Endothelial cell of umbilical vein (primary cell): ENCODE measurements at regions not wholly inside any gene's neighbourhood (a gene's known extent, or its start where the extent isn't known, plus 50 kb on each side); places are given as distances from the start of the nearest gene placed in this dataset.

Source experiments
- BruUV-seq: library from RNA; stranded (reverse); fragments of 400-500 nt; replicated peaks from 2 replicates; lab custom pipeline; 2021; lab: Mats Ljungman, UMichigan
- CTCF ChIA-PET: fragments of 300-600, 350-600 bp; sonication (Branson Sonifier 250); formaldehyde crosslinking; loops from one replicate; lab custom pipeline; 2021; ENCODE audit warnings: antibody characterized with exemption, inconsistent platforms; lab: Charles Lee
- POLR2A ChIA-PET: fragments of 300-600, 350-600 bp; sonication (Branson Sonifier 250); formaldehyde crosslinking; loops from one replicate; lab custom pipeline; 2021; ENCODE audit warnings: antibody characterized with exemption, inconsistent platforms; lab: Charles Lee
- DNase-seq: peaks from one replicate; pipeline ENCODE4 v3.0.0-alpha.2; 2011; ENCODE audit warnings: low read depth, low spot score
- FAIRE-seq: peaks from 2 replicates; lab custom pipeline; 2011; peaks lifted over from hg19 to GRCh38; lab: Jason Lieb, UNC
- H2AFZ ChIP-seq: 2 replicates; pipeline ENCODE4 v1.6.0; 2012; ENCODE audit warnings: low read depth, low read length, control low read depth, inconsistent platforms
- H3K27ac ChIP-seq: 2 replicates; pipeline ENCODE4 v1.5.1; 2011; ENCODE audit warnings: low read depth, mild to moderate bottlenecking, control low read depth, low read length, moderate library complexity; ENCODE audit not compliant: insufficient read depth
- H3K27me3 ChIP-seq, 2 experiments: 2 replicates each; pipeline versions ENCODE4 v1.6.0 to v1.6.1; 2011; ENCODE audit warnings: low read length in 2 of 2, mixed read lengths in 1 of 2; ENCODE audit not compliant: control insufficient read depth in 2 of 2, insufficient read depth in 2 of 2
- H3K36me3 ChIP-seq, 2 experiments: 2 replicates in 1 of 2; 3 replicates in 1 of 2; pipeline ENCODE4 v1.5.1; 2011; ENCODE audit warnings: low read length in 2 of 2, mild to moderate bottlenecking in 1 of 2, moderate library complexity in 1 of 2; ENCODE audit not compliant: control insufficient read depth in 2 of 2, insufficient read depth in 2 of 2; ENCODE audit errors: extremely low read depth in 1 of 2
- H3K4me1 ChIP-seq: 3 replicates; pipeline ENCODE4 v1.5.1; 2011; ENCODE audit warnings: mild to moderate bottlenecking, low read length; ENCODE audit not compliant: control insufficient read depth, insufficient read depth; ENCODE audit errors: extremely low read depth
- H3K4me2 ChIP-seq: 2 replicates; pipeline ENCODE4 v1.6.1; 2011; ENCODE audit warnings: low read length, control low read depth, mixed read lengths; ENCODE audit not compliant: insufficient read depth
- H3K4me3 ChIP-seq, 3 experiments: fragments of 200-600 bp in 1 of 3; sonication (generic), shearing (Covaris generic) in 1 of 3; replicated peaks in 1 of 3; 2 replicates each; pipeline ENCODE4 v1.5.1; 2011 to 2016; ENCODE audit warnings: control low read depth in 3 of 3, low read length in 3 of 3, mild to moderate bottlenecking in 2 of 3, inconsistent platforms in 1 of 3, low read depth in 1 of 3, moderate library complexity in 1 of 3; ENCODE audit not compliant: insufficient read depth in 1 of 3
- H3K79me2 ChIP-seq: 2 replicates; pipeline ENCODE4 v1.6.0; 2012; ENCODE audit warnings: low read length, inconsistent platforms; ENCODE audit not compliant: control insufficient read depth, insufficient read depth
- H3K9ac ChIP-seq: replicated peaks from 2 replicates; pipeline ENCODE3; 2011; ENCODE audit warnings: low read length, control low read depth; ENCODE audit not compliant: insufficient read depth; ENCODE audit errors: extremely low read depth
- H3K9me1 ChIP-seq: replicated peaks from 3 replicates; pipeline ENCODE4 v1.6.0; 2011; ENCODE audit warnings: mild to moderate bottlenecking, low read length; ENCODE audit not compliant: control insufficient read depth, insufficient read depth; ENCODE audit errors: extremely low read depth
- H3K9me3 ChIP-seq: replicated peaks from 2 replicates; pipeline ENCODE4 v1.5.1; 2012; ENCODE audit warnings: low read length, inconsistent platforms; ENCODE audit not compliant: control insufficient read depth, insufficient read depth
- H4K20me1 ChIP-seq: replicated peaks from 2 replicates; pipeline ENCODE3; 2011; ENCODE audit warnings: mild to moderate bottlenecking, low read length; ENCODE audit not compliant: control insufficient read depth, insufficient read depth; ENCODE audit errors: extremely low read depth
- EZH2 ChIP-seq: IDR thresholded peaks from 2 replicates; pipeline ENCODE4 v1.6.1; 2012; ENCODE audit warnings: borderline replicate concordance, low read depth, mild to moderate bottlenecking, moderate library complexity, low read length, inconsistent platforms; ENCODE audit not compliant: severe bottlenecking
- FOS ChIP-seq: IDR thresholded peaks from 2 replicates; pipeline ENCODE4 v1.6.1; 2011; ENCODE audit warnings: mild to moderate bottlenecking, low read length, moderate library complexity, borderline replicate concordance; ENCODE audit not compliant: insufficient read depth
- GATA2 ChIP-seq: IDR thresholded peaks from 2 replicates; pipeline ENCODE4 v1.7.0; 2011; ENCODE audit warnings: low read depth, mild to moderate bottlenecking, moderate library complexity, mixed read lengths, low read length; ENCODE audit not compliant: insufficient read length, insufficient read depth
- JUN ChIP-seq: IDR thresholded peaks from 2 replicates; pipeline ENCODE4 v1.6.1; 2011; ENCODE audit warnings: borderline replicate concordance, low read depth; ENCODE audit not compliant: insufficient read length, insufficient read depth
- MYC ChIP-seq: IDR thresholded peaks from one replicate; pipeline ENCODE4 v1.6.1; 2011; ENCODE audit warnings: mild to moderate bottlenecking, low read depth, low read length
- POLR2A ChIP-seq: IDR thresholded peaks from 2 replicates; pipeline ENCODE4 v1.6.1; 2012; ENCODE audit warnings: low read depth, mild to moderate bottlenecking, control low read depth, low read length
- POLR2AphosphoS5 ChIP-seq: IDR thresholded peaks from 2 replicates; pipeline ENCODE4 v1.6.1; 2012; ENCODE audit warnings: low read depth, mild to moderate bottlenecking, control low read depth, low read length, moderate library complexity; ENCODE audit not compliant: insufficient read depth
- dilution Hi-C: fragments of 300-500 bp; cut with MboI; formaldehyde crosslinking; loops from one replicate; pipeline ENCODE4 v1.15.0; 2019; ENCODE audit warnings: low sequenced_read_pairs; ENCODE audit not compliant: extremely low pct_ligation_motif_present
- intact Hi-C: fragments of 100-400 bp; cut with micrococcal nuclease; formaldehyde crosslinking; loops from one replicate; pipeline ENCODE4 v1.10.0; 2022
- TF ChIP-seq, protein P1 (sequence below): IDR thresholded peaks from 2 replicates; pipeline ENCODE4 v1.6.1; 2011; ENCODE audit not compliant: insufficient read depth, insufficient read length
- TF ChIP-seq, protein P2 (sequence below), 2 donors: IDR thresholded peaks; 1 replicate in 1 of 2; 2 replicates in 1 of 2; pipeline ENCODE4 v1.5.1; 2011; ENCODE audit warnings: low read length in 2 of 2, mild to moderate bottlenecking in 2 of 2, moderate library complexity in 2 of 2, control low read depth in 1 of 2, inconsistent platforms in 1 of 2, low read depth in 1 of 2; ENCODE audit not compliant: insufficient read depth in 1 of 2; ENCODE audit errors: extremely low read depth in 1 of 2

DNA sequence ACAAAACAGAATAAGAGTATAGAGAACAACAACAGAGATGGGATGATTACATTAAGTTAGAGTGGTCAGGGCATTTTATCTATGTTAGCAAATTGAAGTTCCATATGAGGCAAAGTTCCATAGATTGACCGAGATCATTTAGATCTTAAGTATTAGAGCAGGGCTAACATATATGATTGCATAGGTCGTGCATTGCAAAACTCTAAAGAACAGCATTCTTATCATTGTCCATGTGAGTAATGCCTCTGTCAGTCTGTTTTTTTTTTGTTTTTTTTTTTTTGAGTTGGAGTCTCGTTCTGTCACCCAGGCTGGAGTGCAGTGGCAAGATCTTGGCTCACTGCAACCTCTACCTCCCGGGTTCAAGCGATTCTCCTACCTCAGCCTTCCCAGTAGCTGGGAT, 341.7 kb upstream of the KCNH8 start:
- no peak overlapping the region for H3K4me2 ChIP-seq
- no peaks in the 10 kb centered on the region for H4K20me1 ChIP-seq
- H3K9ac ChIP-seq: no peak overlapping the region
- no peaks in the 10 kb centered on the region for H3K36me3 ChIP-seq
- POLR2A ChIA-PET: no interaction called here
- no peak overlapping the region for H2AFZ ChIP-seq
- H3K27ac ChIP-seq: no peak overlapping the region
- no peak overlapping the region for H3K4me3 ChIP-seq
- no peaks in the 10 kb centered on the region for H3K79me2 ChIP-seq
- BruUV-seq: no TSS peak
- no peaks in the 10 kb centered on the region for H3K9me1 ChIP-seq
- H3K9me3 ChIP-seq: peaks cover 2% of the 10 kb centered on the region
- CTCF ChIA-PET: no interaction called here
- no peak for DNase-seq
- H3K4me1 ChIP-seq: no peaks in the 10 kb centered on the region
- TF ChIP-seq POLR2AphosphoS5 (no peak), POLR2A (no peak), MYC (no peak), EZH2 (no peak), FOS (no peak)
- TF ChIP-seq, protein P1, sequence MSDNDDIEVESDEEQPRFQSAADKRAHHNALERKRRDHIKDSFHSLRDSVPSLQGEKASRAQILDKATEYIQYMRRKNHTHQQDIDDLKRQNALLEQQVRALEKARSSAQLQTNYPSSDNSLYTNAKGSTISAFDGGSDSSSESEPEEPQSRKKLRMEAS: no peak
- TF ChIP-seq, protein P2, sequence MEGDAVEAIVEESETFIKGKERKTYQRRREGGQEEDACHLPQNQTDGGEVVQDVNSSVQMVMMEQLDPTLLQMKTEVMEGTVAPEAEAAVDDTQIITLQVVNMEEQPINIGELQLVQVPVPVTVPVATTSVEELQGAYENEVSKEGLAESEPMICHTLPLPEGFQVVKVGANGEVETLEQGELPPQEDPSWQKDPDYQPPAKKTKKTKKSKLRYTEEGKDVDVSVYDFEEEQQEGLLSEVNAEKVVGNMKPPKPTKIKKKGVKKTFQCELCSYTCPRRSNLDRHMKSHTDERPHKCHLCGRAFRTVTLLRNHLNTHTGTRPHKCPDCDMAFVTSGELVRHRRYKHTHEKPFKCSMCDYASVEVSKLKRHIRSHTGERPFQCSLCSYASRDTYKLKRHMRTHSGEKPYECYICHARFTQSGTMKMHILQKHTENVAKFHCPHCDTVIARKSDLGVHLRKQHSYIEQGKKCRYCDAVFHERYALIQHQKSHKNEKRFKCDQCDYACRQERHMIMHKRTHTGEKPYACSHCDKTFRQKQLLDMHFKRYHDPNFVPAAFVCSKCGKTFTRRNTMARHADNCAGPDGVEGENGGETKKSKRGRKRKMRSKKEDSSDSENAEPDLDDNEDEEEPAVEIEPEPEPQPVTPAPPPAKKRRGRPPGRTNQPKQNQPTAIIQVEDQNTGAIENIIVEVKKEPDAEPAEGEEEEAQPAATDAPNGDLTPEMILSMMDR (IDR thresholded peaks at IDR 0.05; ENCODE audit: extremely low read depth in 1 of 2, insufficient read depth in 1 of 2, low read depth in 1 of 2, low read length in 2 of 2): no peak
- H3K27me3 ChIP-seq: no peaks in the 10 kb centered on the region
- FAIRE-seq: no peak
- intact Hi-C loops: no loop called here
- dilution Hi-C loops: no loop called here

DNA sequence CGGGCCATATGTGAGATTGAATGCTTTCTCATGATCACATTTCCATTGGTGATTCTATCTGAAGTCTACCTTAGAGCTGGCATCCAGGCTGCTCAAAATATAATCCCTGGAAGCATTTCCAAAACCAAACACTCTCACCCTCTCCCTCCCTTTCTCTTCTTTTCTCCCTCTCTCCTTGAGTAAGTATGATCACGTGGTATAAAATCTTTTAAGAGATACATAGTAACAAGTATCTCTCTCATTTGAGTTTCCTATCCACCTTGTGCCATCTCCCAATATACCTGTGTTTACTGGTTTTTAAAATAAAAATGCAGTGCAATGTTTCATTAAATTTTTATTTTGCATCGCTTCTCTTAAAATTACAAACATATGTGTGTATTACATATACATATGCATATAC, 350.9 kb upstream of the KCNH8 start:
- TF ChIP-seq POLR2AphosphoS5 (no peak), JUN (no peak), FOS (no peak), GATA2 (no peak), EZH2 (no peak), MYC (no peak), POLR2A (no peak)
- TF ChIP-seq, protein P2 (IDR thresholded peaks at IDR 0.05; ENCODE audit: extremely low read depth in 1 of 2, insufficient read depth in 1 of 2, low read depth in 1 of 2, low read length in 2 of 2): no peak
- TF ChIP-seq, protein P1: no peak
- intact Hi-C loops (no loop called here), dilution Hi-C loops (no loop called here)
- Histone ChIP-seq H3K9ac (no peak overlapping the region), H3K79me2 (no peaks in the 10 kb centered on the region), H3K36me3 (no peaks in the 10 kb centered on the region), H3K9me1 (no peaks in the 10 kb centered on the region), H3K4me3 (no peak overlapping the region), H3K9me3 (peaks cover 5% of the 10 kb centered on the region), H2AFZ (no peak overlapping the region), H3K4me2 (no peak overlapping the region), H3K27me3 (no peaks in the 10 kb centered on the region), H3K4me1 (no peaks in the 10 kb centered on the region), H3K27ac (no peak overlapping the region), H4K20me1 (no peaks in the 10 kb centered on the region)
- DNase-seq (no peak), FAIRE-seq (no peak)
- BruUV-seq: no TSS peak
- POLR2A ChIA-PET: no interaction called here
- CTCF ChIA-PET: no interaction called here
